ENCODE measurements at regions not wholly inside any gene's neighbourhood (a gene's known extent, or its start where the extent isn't known, plus 50 kb on each side); places are given as distances from the start of the nearest gene placed in this dataset.

DNA sequence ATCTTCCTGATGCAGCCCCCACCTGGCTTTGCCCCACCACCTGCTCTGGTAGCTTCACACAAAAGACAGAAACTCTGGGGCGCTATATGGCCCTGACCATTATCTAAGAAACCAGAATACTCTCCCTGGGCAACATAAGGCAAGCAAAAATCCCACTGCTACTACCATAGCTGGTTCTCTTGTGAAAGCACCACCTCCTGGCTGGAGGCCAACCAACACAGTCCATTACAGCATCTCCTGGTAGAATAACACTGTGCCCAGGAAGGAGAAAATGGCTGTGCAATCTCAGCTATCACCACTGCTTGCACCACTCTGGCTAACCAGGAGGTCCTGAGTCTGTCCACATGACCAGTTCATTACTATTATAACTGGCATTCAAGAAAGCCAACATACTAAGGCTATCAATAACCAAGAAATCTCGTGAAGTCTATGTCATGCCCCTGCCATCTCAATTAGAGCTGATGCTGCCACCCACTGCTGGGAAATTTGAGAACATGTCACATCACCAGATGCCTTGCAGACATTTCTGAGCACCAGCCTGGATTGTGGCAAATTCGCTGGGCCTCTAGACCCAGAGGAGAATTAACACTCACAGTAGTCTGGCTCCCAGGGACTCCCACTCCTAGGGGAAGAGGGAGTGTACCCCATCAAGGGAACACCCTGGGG, 1114.8 kb downstream of the ROBO2 start:
- TF ChIP-seq EZH2phosphoT487 (IDR thresholded peaks at IDR 0.05; ENCODE audit: insufficient read depth, low read depth), result no peak
- no peak for TF ChIP-seq EZH2 (IDR thresholded peaks at IDR 0.05; ENCODE audit: insufficient read depth, poor library complexity, severe bottlenecking)

All from GM23248 (cell line).